NOMO-1 treated with DMSO at 0.1 percent for 48 hours (cell line): ENCODE measurements at regions not wholly inside any gene's neighbourhood (a gene's known extent, or its start where the extent isn't known, plus 50 kb on each side); places are given as distances from the start of the nearest gene placed in this dataset.

Experiments
- DNase-seq: peaks from one replicate; lab custom pipeline; 2025; ENCODE audit not compliant: unreplicated experiment; lab: John Stamatoyannopoulos, UW

- DNase-seq, result peak; percentile 77
These were observed 158.5 kb upstream of the FGGY start for GRCh38 chr1:59138402-59138801.

GRCh38 chr1:59139396-59139795 is 157.5 kb upstream of the FGGY start:
- no peak for DNase-seq

- no peak for DNase-seq
These were observed 155.5 kb upstream of the FGGY start for GRCh38 chr1:59141267-59141863.

GRCh38 chr1:59142311-59143132 is 154.4 kb upstream of the FGGY start:
- no peak for DNase-seq

GRCh38 chr1:59143133-59143487 is 153.8 kb upstream of the FGGY start:
- DNase-seq, result peak; percentile 16

GRCh38 chr1:59143811-59144210 is 153.1 kb upstream of the FGGY start:
- DNase-seq, result no peak

- DNase-seq, result no peak
These were observed 151.9 kb upstream of the FGGY start for GRCh38 chr1:59144959-59145358.

- DNase-seq, result no peak
These were observed 150.8 kb upstream of the FGGY start for GRCh38 chr1:59146056-59146455.

- DNase-seq, result peak; percentile 8
These were observed 150.1 kb upstream of the FGGY start for GRCh38 chr1:59146651-59147358.

GRCh38 chr1:59149435-59149834 is 147.5 kb upstream of the FGGY start:
- DNase-seq, result no peak

- DNase-seq, result peak; percentile 32
These were observed 146.1 kb upstream of the FGGY start for GRCh38 chr1:59150577-59151386.

GRCh38 chr1:59151387-59151761 is 145.5 kb upstream of the FGGY start:
- no peak for DNase-seq

GRCh38 chr1:59151860-59152259 is 145.0 kb upstream of the FGGY start:
- DNase-seq, result no peak

- DNase-seq, result no peak
These were observed 144.4 kb upstream of the FGGY start for GRCh38 chr1:59152511-59152910.

GRCh38 chr1:59154401-59154800 is 142.5 kb upstream of the FGGY start:
- no peak for DNase-seq

- no peak for DNase-seq
These were observed 141.5 kb upstream of the FGGY start for GRCh38 chr1:59155351-59155750.

- no peak for DNase-seq
These were observed 140.8 kb upstream of the FGGY start for GRCh38 chr1:59156051-59156450.

- DNase-seq, result no peak
These were observed 140.2 kb upstream of the FGGY start for GRCh38 chr1:59156526-59157199.

GRCh38 chr1:59158321-59158720 is 138.6 kb upstream of the FGGY start:
- DNase-seq, result no peak

- DNase-seq, result no peak
These were observed 137.2 kb upstream of the FGGY start for GRCh38 chr1:59159557-59160203.
